HepG2 (cell line): ENCODE measurements at regions not wholly inside any gene's neighbourhood (a gene's known extent, or its start where the extent isn't known, plus 50 kb on each side); places are given as distances from the start of the nearest gene placed in this dataset.

ENCODE experiments used
- ATAC-seq: fragments of 200-7000 bp; cut with Tn5 transposase; 3 replicates; pipeline ENCODE4 v1.9.1; 2020; ENCODE audit warnings: mild to moderate bottlenecking, moderate library complexity
- BruUV-seq: library from RNA; stranded (reverse); fragments of 400-500 nt; replicated peaks from 2 replicates; lab custom pipeline; 2021; lab: Mats Ljungman, UMichigan
- CTCF ChIA-PET: fragments of 300-600 bp; formaldehyde crosslinking; extraction: SDS; loops from one replicate; lab custom pipeline; 2021; ENCODE audit warnings: low total read pairs, inconsistent platforms, low intra/inter-chr PET ratio; lab: Yijun Ruan, JAX
- POLR2A ChIA-PET: fragments of 350-600 bp; sonication (Branson Sonifier 250); formaldehyde crosslinking; loops from one replicate; lab custom pipeline; 2020; ENCODE audit warnings: antibody characterized with exemption, inconsistent platforms; lab: Yijun Ruan, JAX
- DNase-seq: peaks from one replicate; pipeline ENCODE4 v3.0.0-alpha.2; 2015; ENCODE audit warnings: low spot score
- FAIRE-seq: peaks from 3 replicates; lab custom pipeline; 2011; peaks lifted over from hg19 to GRCh38; lab: Jason Lieb, UNC
- H2AFZ ChIP-seq: one replicate; pipeline ENCODE4 v1.6.1; 2011; ENCODE audit warnings: low read length, inconsistent platforms
- H3K27ac ChIP-seq: fragments of 300-600 bp; 3 replicates; pipeline ENCODE4 v1.8.0; 2011; ENCODE audit warnings: mixed run types, mild to moderate bottlenecking, mixed read lengths, low read length, inconsistent platforms; ENCODE audit not compliant: insufficient read depth; ENCODE audit errors: extremely low read length
- H3K27me3 ChIP-seq, 2 experiments: fragments of 200-600 bp in 1 of 2; 2 replicates in 1 of 2; 3 replicates in 1 of 2; pipeline versions ENCODE4 v1.6.0 to v1.8.0; 2011; ENCODE audit warnings: low read length in 2 of 2, mild to moderate bottlenecking in 2 of 2, moderate library complexity in 2 of 2, inconsistent platforms in 1 of 2; ENCODE audit not compliant: insufficient read depth in 2 of 2, control insufficient read depth in 1 of 2
- H3K36me3 ChIP-seq, 2 experiments: fragments of 200-600 bp in 1 of 2; replicated peaks in 1 of 2; 2 replicates in 1 of 2; 3 replicates in 1 of 2; pipeline versions ENCODE4 v1.5.1 to v1.8.0; 2011; ENCODE audit warnings: low read length in 2 of 2, inconsistent platforms in 1 of 2; ENCODE audit not compliant: insufficient read depth in 2 of 2, control insufficient read depth in 1 of 2
- H3K4me1 ChIP-seq: 2 replicates; pipeline ENCODE4 v1.5.1; 2012; ENCODE audit warnings: low read length, inconsistent platforms; ENCODE audit not compliant: insufficient read depth
- H3K4me2 ChIP-seq: 2 replicates; pipeline ENCODE4 v1.6.0; 2011; ENCODE audit warnings: low read depth, low read length, inconsistent platforms
- H3K4me3 ChIP-seq, 3 experiments: fragments of 200-600 bp in 1 of 3; sonication (generic), shearing (Covaris generic) in 1 of 3; replicated peaks in 1 of 3; 2 replicates each; pipeline ENCODE4 v1.5.1; 2011 to 2016; ENCODE audit warnings: low read length in 3 of 3, inconsistent platforms in 2 of 3, low read depth in 2 of 3, mild to moderate bottlenecking in 2 of 3, control low read depth in 1 of 3, mixed read lengths in 1 of 3; ENCODE audit not compliant: insufficient read depth in 1 of 3
- H3K79me2 ChIP-seq: one replicate; pipeline ENCODE4 v1.6.1; 2011; ENCODE audit warnings: low read length, inconsistent platforms; ENCODE audit not compliant: insufficient read depth
- H3K9ac ChIP-seq: 2 replicates; pipeline ENCODE4 v1.6.0; 2011; ENCODE audit warnings: mild to moderate bottlenecking, low read depth, low read length, inconsistent platforms; ENCODE audit not compliant: insufficient read depth
- H3K9me3 ChIP-seq: 2 replicates; pipeline ENCODE4 v1.5.1; 2012; ENCODE audit warnings: mild to moderate bottlenecking, low read length
- H4K20me1 ChIP-seq: 2 replicates; pipeline ENCODE4 v1.6.0; 2011; ENCODE audit warnings: inconsistent platforms, mild to moderate bottlenecking, low read length, moderate library complexity; ENCODE audit not compliant: insufficient read depth
- IKZF1 ChIP-seq: fragments of 450-650 bp; IDR thresholded peaks from 2 replicates; pipeline ENCODE4 v1.7.1; 2016
- LCORL ChIP-seq, 2 experiments: fragments of 450-650 bp in 1 of 2; sonication (generic) in 1 of 2; formaldehyde crosslinking in 1 of 2; IDR thresholded peaks; 2 replicates each; pipeline versions ENCODE4 v1.5.0 to v1.6.1; 2017 to 2020; ENCODE audit warnings: antibody characterized with exemption in 1 of 2, missing genetic modification reagents in 1 of 2
- MTA3 ChIP-seq: sonication (generic); formaldehyde crosslinking; IDR thresholded peaks from 2 replicates; pipeline ENCODE4 v1.4.0; 2020; ENCODE audit warnings: missing genetic modification reagents
- NRL ChIP-seq: sonication (generic); formaldehyde crosslinking; IDR thresholded peaks from 2 replicates; pipeline ENCODE4 v1.5.0; 2020; ENCODE audit warnings: missing genetic modification reagents, mild to moderate bottlenecking, moderate library complexity, borderline replicate concordance
- ZFP36L2 ChIP-seq: sonication (generic); formaldehyde crosslinking; IDR thresholded peaks from 2 replicates; pipeline ENCODE4 v1.4.0; 2020; ENCODE audit warnings: missing genetic modification reagents
- ZNF17 ChIP-seq: sonication (generic); formaldehyde crosslinking; IDR thresholded peaks from 2 replicates; pipeline ENCODE4 v1.5.0; 2020; ENCODE audit warnings: mild to moderate bottlenecking, missing genetic modification reagents
- ZNF501 ChIP-seq: sonication (generic); formaldehyde crosslinking; IDR thresholded peaks from 2 replicates; pipeline ENCODE4 v1.5.1; 2020; ENCODE audit warnings: mild to moderate bottlenecking, moderate library complexity, missing genetic modification reagents
- ZNF761 ChIP-seq: sonication (generic); formaldehyde crosslinking; conservative IDR thresholded peaks from 2 replicates; pipeline ENCODE4 v1.4.0; 2020; ENCODE audit warnings: mild to moderate bottlenecking, missing genetic modification reagents
- WGBS: methylation state at CpG from one replicate; pipeline ENCODE4 v1.1.6; 2017; ENCODE audit warnings: low lambda C conversion rate; 5-methylcytosine and 5-hydroxymethylcytosine counted together
- in situ Hi-C: cut with HindIII; loops from 2 replicates; pipeline ENCODE4 v1.10.0; 2017; ENCODE audit warnings: low pct_unique_long_range_greater_than_20kb; ENCODE audit not compliant: extremely low pct_ligation_motif_present
- intact Hi-C: fragments of 100-400 bp; cut with micrococcal nuclease; formaldehyde crosslinking; loops from one replicate; pipeline ENCODE4 v1.10.0; 2022; ENCODE audit not compliant: unreplicated experiment
- TF ChIP-seq, protein P1 (sequence below): sonication (generic); formaldehyde crosslinking; IDR thresholded peaks from 2 replicates; pipeline ENCODE4 v1.5.0; 2020; ENCODE audit warnings: mild to moderate bottlenecking, missing genetic modification reagents
- TF ChIP-seq, protein P2 (sequence below): sonication (generic); formaldehyde crosslinking; IDR thresholded peaks from 2 replicates; pipeline ENCODE4 v1.4.0; 2020; ENCODE audit warnings: missing genetic modification reagents
- TF ChIP-seq, protein P3 (sequence below): IDR thresholded peaks from 2 replicates; pipeline ENCODE4 v1.6.1; 2016; ENCODE audit warnings: control low read depth
- TF ChIP-seq, protein P4 (sequence below): sonication (generic); formaldehyde crosslinking; IDR thresholded peaks from 2 replicates; pipeline ENCODE4 v1.4.0; 2020; ENCODE audit warnings: mild to moderate bottlenecking, missing genetic modification reagents

DNA sequence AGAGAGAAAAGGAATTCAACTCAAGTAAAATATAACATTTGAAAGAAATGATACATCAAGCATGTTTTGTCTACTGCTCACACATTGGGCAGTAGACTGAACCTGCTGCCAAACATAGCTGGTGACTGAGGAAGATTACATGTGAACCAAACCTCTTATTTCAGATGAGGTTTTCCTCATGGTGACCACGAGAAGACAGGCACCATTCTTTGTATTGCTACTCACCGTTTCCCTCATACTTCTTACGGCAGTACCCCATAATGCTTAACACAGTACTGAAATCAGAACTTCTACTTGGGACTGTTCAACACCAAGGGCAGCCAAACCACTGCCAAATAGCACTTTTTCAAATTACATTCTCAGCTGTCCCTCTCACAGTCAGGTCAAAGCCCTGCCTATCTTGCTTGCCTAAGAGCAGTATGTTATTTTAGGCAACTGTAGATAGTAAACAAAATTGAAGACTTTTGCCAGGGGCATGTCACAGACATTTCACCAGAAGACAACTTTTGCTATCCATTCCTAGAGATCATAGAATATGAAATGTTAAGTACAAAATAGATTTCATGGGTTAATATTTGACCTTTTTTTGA lies 167.1 kb upstream of the DOK6 start:
- CTCF ChIA-PET: no interaction called here
- no peak for FAIRE-seq

More for the DNA sequence above, 167.1 kb upstream of the DOK6 start:
- H3K4me1 ChIP-seq: no peaks in the 10 kb centered on the region
- H3K79me2 ChIP-seq: no peaks in the 10 kb centered on the region
- no peak overlapping the region for H3K27ac ChIP-seq
- no peaks in the 10 kb centered on the region for H3K36me3 ChIP-seq
- H3K27me3 ChIP-seq: no peaks in the 10 kb centered on the region
- POLR2A ChIA-PET: no interaction called here
- no peak for DNase-seq
- ATAC-seq: no peak
- BruUV-seq: no TSS peak
- in situ Hi-C loops: no loop called here
- TF ChIP-seq, protein P1, sequence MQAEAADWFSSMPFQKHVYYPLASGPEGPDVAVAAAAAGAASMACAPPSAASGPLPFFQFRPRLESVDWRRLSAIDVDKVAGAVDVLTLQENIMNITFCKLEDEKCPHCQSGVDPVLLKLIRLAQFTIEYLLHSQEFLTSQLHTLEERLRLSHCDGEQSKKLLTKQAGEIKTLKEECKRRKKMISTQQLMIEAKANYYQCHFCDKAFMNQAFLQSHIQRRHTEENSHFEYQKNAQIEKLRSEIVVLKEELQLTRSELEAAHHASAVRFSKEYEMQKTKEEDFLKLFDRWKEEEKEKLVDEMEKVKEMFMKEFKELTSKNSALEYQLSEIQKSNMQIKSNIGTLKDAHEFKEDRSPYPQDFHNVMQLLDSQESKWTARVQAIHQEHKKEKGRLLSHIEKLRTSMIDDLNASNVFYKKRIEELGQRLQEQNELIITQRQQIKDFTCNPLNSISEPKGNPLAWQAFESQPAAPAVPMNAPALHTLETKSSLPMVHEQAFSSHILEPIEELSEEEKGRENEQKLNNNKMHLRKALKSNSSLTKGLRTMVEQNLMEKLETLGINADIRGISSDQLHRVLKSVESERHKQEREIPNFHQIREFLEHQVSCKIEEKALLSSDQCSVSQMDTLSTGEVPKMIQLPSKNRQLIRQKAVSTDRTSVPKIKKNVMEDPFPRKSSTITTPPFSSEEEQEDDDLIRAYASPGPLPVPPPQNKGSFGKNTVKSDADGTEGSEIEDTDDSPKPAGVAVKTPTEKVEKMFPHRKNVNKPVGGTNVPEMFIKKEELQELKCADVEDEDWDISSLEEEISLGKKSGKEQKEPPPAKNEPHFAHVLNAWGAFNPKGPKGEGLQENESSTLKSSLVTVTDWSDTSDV (CRISPR knock-in tag): no peak
- no peak for TF ChIP-seq LCORL (IDR thresholded peaks at IDR 0.05)
- TF ChIP-seq LCORL (CRISPR knock-in tag; IDR thresholded peaks at IDR 0.05): no peak
- no peak for TF ChIP-seq ZNF501 (CRISPR knock-in tag)
- no peak for TF ChIP-seq ZNF761
- TF ChIP-seq, protein P2, sequence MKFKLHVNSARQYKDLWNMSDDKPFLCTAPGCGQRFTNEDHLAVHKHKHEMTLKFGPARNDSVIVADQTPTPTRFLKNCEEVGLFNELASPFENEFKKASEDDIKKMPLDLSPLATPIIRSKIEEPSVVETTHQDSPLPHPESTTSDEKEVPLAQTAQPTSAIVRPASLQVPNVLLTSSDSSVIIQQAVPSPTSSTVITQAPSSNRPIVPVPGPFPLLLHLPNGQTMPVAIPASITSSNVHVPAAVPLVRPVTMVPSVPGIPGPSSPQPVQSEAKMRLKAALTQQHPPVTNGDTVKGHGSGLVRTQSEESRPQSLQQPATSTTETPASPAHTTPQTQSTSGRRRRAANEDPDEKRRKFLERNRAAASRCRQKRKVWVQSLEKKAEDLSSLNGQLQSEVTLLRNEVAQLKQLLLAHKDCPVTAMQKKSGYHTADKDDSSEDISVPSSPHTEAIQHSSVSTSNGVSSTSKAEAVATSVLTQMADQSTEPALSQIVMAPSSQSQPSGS (CRISPR knock-in tag): no peak
- TF ChIP-seq IKZF1: no peak
- no peak for TF ChIP-seq ZFP36L2 (CRISPR knock-in tag)
- TF ChIP-seq NRL (CRISPR knock-in tag): no peak
- no peak for TF ChIP-seq MTA3 (CRISPR knock-in tag)
- TF ChIP-seq, protein P3, sequence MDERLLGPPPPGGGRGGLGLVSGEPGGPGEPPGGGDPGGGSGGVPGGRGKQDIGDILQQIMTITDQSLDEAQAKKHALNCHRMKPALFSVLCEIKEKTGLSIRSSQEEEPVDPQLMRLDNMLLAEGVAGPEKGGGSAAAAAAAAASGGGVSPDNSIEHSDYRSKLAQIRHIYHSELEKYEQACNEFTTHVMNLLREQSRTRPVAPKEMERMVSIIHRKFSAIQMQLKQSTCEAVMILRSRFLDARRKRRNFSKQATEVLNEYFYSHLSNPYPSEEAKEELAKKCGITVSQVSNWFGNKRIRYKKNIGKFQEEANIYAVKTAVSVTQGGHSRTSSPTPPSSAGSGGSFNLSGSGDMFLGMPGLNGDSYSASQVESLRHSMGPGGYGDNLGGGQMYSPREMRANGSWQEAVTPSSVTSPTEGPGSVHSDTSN (CRISPR knock-in tag): no peak
- no peak for TF ChIP-seq ZNF17 (CRISPR knock-in tag)
- TF ChIP-seq, protein P4, sequence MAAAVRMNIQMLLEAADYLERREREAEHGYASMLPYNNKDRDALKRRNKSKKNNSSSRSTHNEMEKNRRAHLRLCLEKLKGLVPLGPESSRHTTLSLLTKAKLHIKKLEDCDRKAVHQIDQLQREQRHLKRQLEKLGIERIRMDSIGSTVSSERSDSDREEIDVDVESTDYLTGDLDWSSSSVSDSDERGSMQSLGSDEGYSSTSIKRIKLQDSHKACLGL: no peak
- intact Hi-C loops: no loop called here
- 43% methylated on average over 3 of the region's 3 CpGs for WGBS
- H2AFZ ChIP-seq: no peak overlapping the region
- H4K20me1 ChIP-seq: no peaks in the 10 kb centered on the region
- no peak overlapping the region for H3K4me3 ChIP-seq
- H3K4me2 ChIP-seq: no peak overlapping the region
- H3K9me3 ChIP-seq: no peaks in the 10 kb centered on the region
- H3K9ac ChIP-seq: no peak overlapping the region
